ENCODE measurements at regions not wholly inside any gene's neighbourhood (a gene's known extent, or its start where the extent isn't known, plus 50 kb on each side); places are given as distances from the start of the nearest gene placed in this dataset.

- no peak for DNase-seq
Observed at GRCh38 chr5:176151281-176151680, 86.9 kb upstream of the SIMC1 start.

- no peak for DNase-seq
Observed at GRCh38 chr5:176152191-176152929, 85.9 kb upstream of the SIMC1 start.

- DNase-seq, result no peak
Observed at GRCh38 chr5:176152930-176153311, 85.3 kb upstream of the SIMC1 start.

- DNase-seq, result no peak
Observed at GRCh38 chr5:176153741-176154140, 84.5 kb upstream of the SIMC1 start.

GRCh38 chr5:176154821-176155220 is 83.4 kb upstream of the SIMC1 start:
- no peak for DNase-seq

- DNase-seq, result no peak
Observed at GRCh38 chr5:176155922-176156359, 82.3 kb upstream of the SIMC1 start.

- DNase-seq, result no peak
Observed at GRCh38 chr5:176157656-176158055, 80.6 kb upstream of the SIMC1 start.

- DNase-seq, result peak; percentile 62
Observed at GRCh38 chr5:176161431-176161830, 76.8 kb upstream of the SIMC1 start.

- DNase-seq, result no peak
Observed at GRCh38 chr5:176162198-176162597, 76.0 kb upstream of the SIMC1 start.

GRCh38 chr5:176162888-176163287 is 75.3 kb upstream of the SIMC1 start:
- DNase-seq, result no peak

- no peak for DNase-seq
Observed at GRCh38 chr5:176166427-176166826, 71.8 kb upstream of the SIMC1 start.

- DNase-seq, result no peak
Observed at GRCh38 chr5:176167800-176168199, 70.4 kb upstream of the SIMC1 start.

- no peak for DNase-seq
Observed at GRCh38 chr5:176169393-176170063, 68.7 kb upstream of the SIMC1 start.

GRCh38 chr5:176170084-176170483 is 68.1 kb upstream of the SIMC1 start:
- no peak for DNase-seq

- no peak for DNase-seq
Observed at GRCh38 chr5:176171171-176171760, 67.0 kb upstream of the SIMC1 start.

GRCh38 chr5:176172246-176172645 is 66.0 kb upstream of the SIMC1 start:
- DNase-seq, result no peak

GRCh38 chr5:176173647-176174046 is 64.6 kb upstream of the SIMC1 start:
- no peak for DNase-seq

GRCh38 chr5:176174345-176175025 is 63.7 kb upstream of the SIMC1 start:
- DNase-seq, result no peak

- DNase-seq, result no peak
Observed at GRCh38 chr5:176175101-176175852, 62.9 kb upstream of the SIMC1 start.

- no peak for DNase-seq
Observed at GRCh38 chr5:176176231-176176630, 62.0 kb upstream of the SIMC1 start.

- no peak for DNase-seq
Observed at GRCh38 chr5:176178789-176179188, 59.4 kb upstream of the SIMC1 start.

- DNase-seq, result no peak
Observed at GRCh38 chr5:176180339-176180738, 57.9 kb upstream of the SIMC1 start.

GRCh38 chr5:176180781-176181180 is 57.4 kb upstream of the SIMC1 start:
- DNase-seq, result no peak

Measured in femur (tissue), 1 donor.